Right lobe of liver (tissue), 6 donors: ENCODE measurements at regions not wholly inside any gene's neighbourhood (a gene's known extent, or its start where the extent isn't known, plus 50 kb on each side); places are given as distances from the start of the nearest gene placed in this dataset.
"Not testable (repeated sequence)": the region's sequence is repeated elsewhere in the genome, so short reads cannot be mapped to it uniquely, and the experiment has no call there.

Source experiments
- ATAC-seq, 4 donors: fragments of 200-7000 bp; cut with Tn5 transposase; one replicate each; pipeline ENCODE4 v1.9.1; 2020; ENCODE audit warnings: mild to moderate bottlenecking in 4 of 4, moderate library complexity in 4 of 4
- DNase-seq, 3 donors: peaks; one replicate each; pipeline ENCODE4 v3.0.0-alpha.2; 2020
- H3K27ac ChIP-seq, 3 donors: fragments of 200-600 bp; one replicate each; pipeline ENCODE4 v1.8.0; 2022
- H3K27me3 ChIP-seq, 2 donors: fragments of 200-600 bp; one replicate each; pipeline ENCODE4 v1.8.0; 2022
- H3K36me3 ChIP-seq, 4 donors: fragments of 200-600 bp; sonication (generic) in 1 of 4; one replicate each; pipeline versions ENCODE4 v1.5.1 to v1.8.0; 2017 to 2022; ENCODE audit warnings: control low read depth in 1 of 4
- H3K4me1 ChIP-seq, 4 donors: fragments of 200-600 bp; sonication (generic) in 1 of 4; one replicate each; pipeline versions ENCODE4 v1.5.1 to v1.8.0; 2017 to 2022; ENCODE audit warnings: control low read depth in 1 of 4
- H3K4me3 ChIP-seq, 3 donors: fragments of 200-600 bp; one replicate each; pipeline ENCODE4 v1.8.0; 2022
- H3K9me3 ChIP-seq, 4 donors: fragments of 200-600 bp; sonication (generic) in 1 of 4; one replicate each; pipeline versions ENCODE4 v1.5.1 to v1.8.0; 2017 to 2022; ENCODE audit warnings: control low read depth in 1 of 4
- POLR2A ChIP-seq: fragments of 450-650 bp; IDR thresholded peaks from one replicate; pipeline ENCODE4 v1.6.1; 2017; ENCODE audit warnings: antibody characterized with exemption, mild to moderate bottlenecking
- WGBS: methylation state at CpG from one replicate; pipeline ENCODE4 v1.1.6; 2018; ENCODE audit warnings: low coverage, low lambda C conversion rate; ENCODE audit not compliant: insufficient coverage; ENCODE audit errors: missing lambda C conversion rate; 5-methylcytosine and 5-hydroxymethylcytosine counted together
- intact Hi-C, 2 donors: fragments of 100-400 bp; cut with DNase I; formaldehyde crosslinking; loops; one replicate each; pipeline versions ENCODE4 v1.11.2 to v1.14.1; 2022
- TF ChIP-seq, protein P1 (sequence below), 4 donors: fragments of 200-600 bp in 3 of 4; fragments of 450-650 bp in 1 of 4; IDR thresholded peaks; one replicate each; pipeline versions ENCODE4 v1.5.1 to v1.8.0; 2016 to 2022; ENCODE audit warnings: antibody characterized with exemption in 4 of 4, mild to moderate bottlenecking in 2 of 4
- donor health status: DM: no; HTN: yes; CAD: no.
- donor health status: DM: no; HTN: no; CAD: no.
- donor health status: DM: no; HTN: no; CAD: no.
- donor health status: DM: no; HTN: yes; CAD: no.
- donor health status: DM: no; HTN: yes; CAD: no.

DNA sequence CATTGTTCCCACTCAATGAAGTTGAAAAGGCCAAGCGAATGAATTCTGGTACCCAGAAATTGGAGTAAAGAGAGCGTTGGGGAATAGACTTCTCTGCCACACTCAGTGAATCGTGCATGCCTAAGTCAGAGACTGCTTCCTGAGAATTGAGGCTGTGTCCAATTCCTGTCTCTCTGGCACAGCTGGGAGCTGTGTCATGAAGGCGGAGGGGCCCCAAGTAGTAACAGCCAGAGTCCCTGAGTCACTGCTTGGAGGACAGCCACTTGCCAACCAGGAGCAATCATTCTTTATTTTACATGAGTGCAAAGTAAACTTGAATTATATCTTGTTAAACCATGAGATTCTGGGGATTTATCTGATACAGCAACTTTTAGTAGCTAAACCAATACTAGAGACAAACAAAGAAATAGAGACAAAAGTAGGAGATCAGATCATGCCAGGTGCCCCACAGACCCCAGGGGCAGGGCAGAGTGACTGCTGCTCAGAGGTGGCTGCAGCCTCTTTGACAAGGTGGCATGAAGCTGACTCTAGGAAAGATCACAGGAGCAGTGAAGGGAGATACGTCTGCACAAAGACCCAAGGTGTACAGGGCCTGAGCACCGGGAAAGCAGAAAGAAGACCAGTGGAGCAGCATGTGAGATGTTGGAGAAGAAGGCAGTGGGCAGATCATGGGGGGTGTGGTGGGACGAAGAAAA lies 246.0 kb downstream of the GADD45G start:
- ATAC-seq: no peak
- Histone ChIP-seq H3K27ac (no peak overlapping the region), H3K4me3 (no peak overlapping the region), H3K4me1 (no peaks in the 10 kb centered on the region), H3K9me3 (no peaks in the 10 kb centered on the region), H3K36me3 (no peaks in the 10 kb centered on the region), H3K27me3 (no peaks in the 10 kb centered on the region)
- intact Hi-C loops: no loop called here
- DNase-seq: no peak
- 71% methylated on average over 4 of the region's 7 CpGs for WGBS
- TF ChIP-seq, protein P1, sequence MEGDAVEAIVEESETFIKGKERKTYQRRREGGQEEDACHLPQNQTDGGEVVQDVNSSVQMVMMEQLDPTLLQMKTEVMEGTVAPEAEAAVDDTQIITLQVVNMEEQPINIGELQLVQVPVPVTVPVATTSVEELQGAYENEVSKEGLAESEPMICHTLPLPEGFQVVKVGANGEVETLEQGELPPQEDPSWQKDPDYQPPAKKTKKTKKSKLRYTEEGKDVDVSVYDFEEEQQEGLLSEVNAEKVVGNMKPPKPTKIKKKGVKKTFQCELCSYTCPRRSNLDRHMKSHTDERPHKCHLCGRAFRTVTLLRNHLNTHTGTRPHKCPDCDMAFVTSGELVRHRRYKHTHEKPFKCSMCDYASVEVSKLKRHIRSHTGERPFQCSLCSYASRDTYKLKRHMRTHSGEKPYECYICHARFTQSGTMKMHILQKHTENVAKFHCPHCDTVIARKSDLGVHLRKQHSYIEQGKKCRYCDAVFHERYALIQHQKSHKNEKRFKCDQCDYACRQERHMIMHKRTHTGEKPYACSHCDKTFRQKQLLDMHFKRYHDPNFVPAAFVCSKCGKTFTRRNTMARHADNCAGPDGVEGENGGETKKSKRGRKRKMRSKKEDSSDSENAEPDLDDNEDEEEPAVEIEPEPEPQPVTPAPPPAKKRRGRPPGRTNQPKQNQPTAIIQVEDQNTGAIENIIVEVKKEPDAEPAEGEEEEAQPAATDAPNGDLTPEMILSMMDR (IDR thresholded peaks at IDR 0.05): no peak

- Histone ChIP-seq H3K4me3 (no peak overlapping the region), H3K36me3 (no peaks in the 10 kb centered on the region), H3K27me3 (no peaks in the 10 kb centered on the region), H3K4me1 (no peaks in the 10 kb centered on the region), H3K27ac (no peak overlapping the region), H3K9me3 (no peaks in the 10 kb centered on the region)
- no peak for ATAC-seq
- TF ChIP-seq, protein P1 (IDR thresholded peaks at IDR 0.05): no peak
- no peak for TF ChIP-seq POLR2A
- DNase-seq: no peak
- intact Hi-C loops: no loop called here
- WGBS: 85% methylated on average over 4 of the region's 5 CpGs
Measured at GRCh38 chr9:89853161-89853560, 248.3 kb downstream of the GADD45G start.

DNA sequence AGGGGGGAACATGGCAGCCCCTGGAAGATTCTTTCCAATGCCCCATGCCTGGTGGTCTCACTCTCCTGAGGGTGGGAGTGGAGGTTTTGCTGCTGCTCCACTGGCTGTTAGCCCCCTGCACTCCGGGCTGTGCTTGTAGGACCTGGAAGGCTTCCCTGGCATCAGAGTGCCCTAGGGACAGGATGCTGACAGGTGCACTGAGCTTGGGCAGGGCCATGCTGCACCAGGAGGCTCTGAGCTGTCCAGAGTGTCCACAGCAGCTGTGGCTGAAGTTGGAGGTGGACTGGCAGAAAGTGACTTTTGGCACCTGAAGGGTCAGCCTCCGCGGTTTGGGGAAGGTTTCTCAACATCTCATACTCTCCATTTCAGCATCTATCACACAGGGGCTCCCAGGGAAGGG lies 249.1 kb downstream of the GADD45G start:
- no peaks in the 10 kb centered on the region for H3K4me1 ChIP-seq
- no peak for DNase-seq
- H3K36me3 ChIP-seq: no peaks in the 10 kb centered on the region
- no peak overlapping the region for H3K4me3 ChIP-seq
- no peak overlapping the region for H3K27ac ChIP-seq
- TF ChIP-seq POLR2A: no peak
- TF ChIP-seq, protein P1 (IDR thresholded peaks at IDR 0.05): no peak
- no CpG with 5 or more reads among the region's 3 CpGs for WGBS
- H3K27me3 ChIP-seq: no peaks in the 10 kb centered on the region
- H3K9me3 ChIP-seq: no peaks in the 10 kb centered on the region
- ATAC-seq: no peak
- intact Hi-C loops: no loop called here

DNA sequence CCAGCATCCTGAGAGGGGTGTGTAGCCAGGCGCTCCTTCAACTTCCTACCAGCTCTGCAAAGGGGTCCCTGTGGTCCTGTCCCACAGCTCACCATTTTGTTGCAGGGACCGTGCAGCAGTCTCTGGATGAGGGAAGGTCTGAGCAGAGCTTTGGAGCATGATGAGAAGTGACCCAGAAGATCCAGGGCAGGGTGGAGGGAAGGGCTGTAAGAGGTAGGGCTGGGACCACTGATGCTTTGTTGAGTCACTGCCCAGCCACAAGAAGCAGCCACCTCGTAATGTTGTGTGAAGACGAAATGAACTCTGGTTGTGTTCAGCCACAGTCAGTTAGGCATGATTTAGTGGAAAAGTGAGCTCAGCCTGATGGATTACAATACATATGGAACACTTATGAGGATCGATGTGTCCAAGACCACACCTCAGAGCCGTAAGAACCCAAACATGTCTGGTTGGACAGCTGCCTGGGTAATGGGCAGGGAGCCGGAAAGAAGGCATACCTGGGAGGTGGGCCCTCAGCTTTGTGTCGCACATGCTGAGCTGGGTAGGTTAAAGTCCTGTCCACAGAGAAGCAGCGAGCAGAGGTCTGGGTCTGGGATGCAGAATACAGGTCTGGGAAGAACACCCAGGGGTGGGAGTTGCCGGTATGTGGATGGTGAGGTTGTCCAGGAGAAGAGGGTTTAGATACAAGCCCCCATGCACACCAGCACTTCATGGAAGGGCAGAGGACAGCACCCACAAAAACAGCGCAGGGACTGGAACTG lies 250.1 kb downstream of the GADD45G start:
- 71% methylated on average over 6 of the region's 11 CpGs for WGBS
- ATAC-seq (no peak), DNase-seq (no peak)
- no peaks in the 10 kb centered on the region for H3K9me3 ChIP-seq
- H3K27me3 ChIP-seq: no peaks in the 10 kb centered on the region
- H3K36me3 ChIP-seq: no peaks in the 10 kb centered on the region
- no peak overlapping the region for H3K27ac ChIP-seq
- intact Hi-C loops: no loop called here
- no peaks in the 10 kb centered on the region for H3K4me1 ChIP-seq
- TF ChIP-seq POLR2A: no peak
- TF ChIP-seq, protein P1 (IDR thresholded peaks at IDR 0.05): no peak
- H3K4me3 ChIP-seq: no peak overlapping the region

- H3K36me3 ChIP-seq, H3K4me3 ChIP-seq, intact Hi-C loops, DNase-seq, H3K4me1 ChIP-seq, H3K27me3 ChIP-seq, ATAC-seq, H3K27ac ChIP-seq, H3K9me3 ChIP-seq: not testable (repeated sequence)
- 100% methylated on average over 2 of the region's 5 CpGs for WGBS
Measured at GRCh38 chr9:89856296-89856695, 251.5 kb downstream of the GADD45G start.

DNA sequence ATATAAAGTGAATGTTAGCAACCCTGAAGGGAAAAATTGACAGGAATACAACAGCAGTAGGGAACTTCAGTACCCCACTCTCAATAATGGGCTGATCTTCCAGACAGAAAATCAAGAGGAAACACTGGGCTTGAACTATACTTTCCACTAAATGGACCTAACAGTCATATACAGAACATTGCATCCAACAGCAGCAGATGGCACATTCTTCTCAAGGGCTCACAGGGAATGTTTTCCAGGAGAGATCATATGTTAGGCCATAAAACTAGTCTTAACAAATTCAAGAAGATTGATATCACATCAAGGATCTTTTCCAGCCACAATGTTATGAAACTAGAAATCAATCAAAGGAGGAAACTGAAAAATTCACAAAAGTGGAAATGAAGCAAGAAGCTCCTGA lies 252.1 kb downstream of the GADD45G start:
- H3K27me3 ChIP-seq, H3K4me3 ChIP-seq, H3K4me1 ChIP-seq, DNase-seq, H3K9me3 ChIP-seq, intact Hi-C loops, H3K27ac ChIP-seq, ATAC-seq, H3K36me3 ChIP-seq: not testable (repeated sequence)

GRCh38 chr9:89859842-89860241 lies 255.0 kb downstream of the GADD45G start:
- H3K27me3 ChIP-seq, DNase-seq, H3K9me3 ChIP-seq, H3K4me1 ChIP-seq, H3K36me3 ChIP-seq, H3K27ac ChIP-seq, intact Hi-C loops, H3K4me3 ChIP-seq: not testable (repeated sequence)
- WGBS: 69% methylated on average over 2 of the region's 7 CpGs
- peak in 3 of 4 donors; percentile 19 to 43 (median 39) for ATAC-seq

DNA sequence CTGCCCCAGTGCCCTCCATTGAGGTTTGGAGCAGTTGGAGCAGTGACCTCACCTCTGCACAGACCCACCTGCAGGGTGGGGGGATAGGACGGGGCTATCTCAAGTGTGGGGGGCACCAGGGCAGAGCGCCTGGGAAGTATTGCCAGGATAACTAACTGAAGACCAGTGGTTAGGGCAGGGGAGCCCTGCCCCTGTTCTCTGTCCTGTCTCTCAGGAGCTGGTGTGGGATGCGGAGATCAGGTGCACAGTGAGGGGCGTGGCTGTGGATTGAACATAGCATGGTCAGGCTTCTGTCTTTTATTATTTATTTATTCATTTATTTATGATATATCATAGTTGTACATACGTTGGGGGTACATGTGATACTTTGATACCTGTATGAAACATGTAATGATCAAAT lies 256.6 kb downstream of the GADD45G start:
- H3K4me3 ChIP-seq, H3K9me3 ChIP-seq, DNase-seq, H3K36me3 ChIP-seq, intact Hi-C loops, H3K27me3 ChIP-seq, ATAC-seq, H3K4me1 ChIP-seq, H3K27ac ChIP-seq: not testable (repeated sequence)
- WGBS: 73% methylated on average over 4 of the region's 5 CpGs
